ENCODE measurements at regions not wholly inside any gene's neighbourhood (a gene's known extent, or its start where the extent isn't known, plus 50 kb on each side); places are given as distances from the start of the nearest gene placed in this dataset.

GRCh38 chr11:119530509-119530908 is 107.5 kb upstream of the THY1 start:
- TF ChIP-seq EZH2 (IDR thresholded peaks at IDR 0.05) (no peak), POLR2AphosphoS5 (IDR thresholded peaks at IDR 0.05; ENCODE audit: borderline replicate concordance, low read depth, low read length) (no peak)

Measured in SK-N-MC (cell line).